Epithelial cell of esophagus (primary cell): ENCODE measurements at regions not wholly inside any gene's neighbourhood (a gene's known extent, or its start where the extent isn't known, plus 50 kb on each side); places are given as distances from the start of the nearest gene placed in this dataset.

Experiments
- DNase-seq: peaks from one replicate; pipeline ENCODE4 v3.0.0; 2010; ENCODE audit warnings: low read depth
- H3K4me3 ChIP-seq: 2 replicates; pipeline ENCODE4 v1.5.1; 2011; ENCODE audit warnings: mild to moderate bottlenecking, low read length, control low read depth
- CTCF ChIP-seq: IDR thresholded peaks from 2 replicates; pipeline ENCODE4 v1.5.1; 2011; ENCODE audit warnings: low read depth, mild to moderate bottlenecking, low read length, control low read depth, inconsistent platforms; ENCODE audit not compliant: insufficient read depth; ENCODE audit errors: missing control alignments

- no peak for TF ChIP-seq CTCF
- no peak overlapping the region for H3K4me3 ChIP-seq
- DNase-seq = peak; percentile 86
Measured at GRCh38 chr9:31137176-31138160, 1247.0 kb upstream of the ACO1 start.

- peak; percentile 76 for DNase-seq
- no peak overlapping the region for H3K4me3 ChIP-seq
- TF ChIP-seq CTCF = peak; percentile 36
Measured at GRCh38 chr9:31140316-31140715, 1244.1 kb upstream of the ACO1 start.

- no peak for TF ChIP-seq CTCF
- DNase-seq = no peak
Measured at GRCh38 chr9:31142456-31142855, 1242.0 kb upstream of the ACO1 start.

GRCh38 chr9:31144614-31145013 lies 1239.8 kb upstream of the ACO1 start:
- H3K4me3 ChIP-seq = no peak overlapping the region
- peak; percentile 21 for DNase-seq
- TF ChIP-seq CTCF = no peak

More at GRCh38 chr9:31142456-31142855, 1242.0 kb upstream of the ACO1 start:
- H3K4me3 ChIP-seq = no peak overlapping the region

GRCh38 chr9:31146485-31147166 lies 1237.8 kb upstream of the ACO1 start:
- no peak for DNase-seq
- TF ChIP-seq CTCF = no peak
- no peak overlapping the region for H3K4me3 ChIP-seq

- TF ChIP-seq CTCF = no peak
- H3K4me3 ChIP-seq = no peak overlapping the region
- DNase-seq = peak; percentile 38
Measured at GRCh38 chr9:31153250-31153840, 1231.1 kb upstream of the ACO1 start.
